HCT116 (cell line): ENCODE measurements at regions not wholly inside any gene's neighbourhood (a gene's known extent, or its start where the extent isn't known, plus 50 kb on each side); places are given as distances from the start of the nearest gene placed in this dataset.

Source experiments
- ATAC-seq: fragments of 200-7000 bp; cut with Tn5 transposase; 2 replicates; pipeline ENCODE4 v1.9.1; 2020; ENCODE audit warnings: mild to moderate bottlenecking, moderate library complexity
- BruUV-seq: library from RNA; stranded (reverse); fragments of 400-500 nt; replicated peaks from 2 replicates; lab custom pipeline; 2021; lab: Mats Ljungman, UMichigan
- CTCF ChIA-PET: fragments of 300-600 bp; sonication (Branson Sonifier 250); formaldehyde crosslinking; loops from one replicate; lab custom pipeline; 2021; ENCODE audit warnings: antibody characterized with exemption; lab: Charles Lee
- POLR2A ChIA-PET: fragments of 300-600, 350-600 bp; sonication (Branson Sonifier 250); formaldehyde crosslinking; loops from one replicate; lab custom pipeline; 2021; ENCODE audit warnings: antibody characterized with exemption; lab: Charles Lee
- RAD21 ChIA-PET, 2 experiments: fragments of 300-600 bp; sonication (Branson Sonifier 250); formaldehyde crosslinking; loops; one replicate each; lab custom pipeline; 2023; ENCODE audit warnings: low total read pairs in 2 of 2; ENCODE audit not compliant: uncharacterized antibody in 2 of 2, unreplicated experiment in 2 of 2, low non-redundant PET in 1 of 2; lab: Charles Lee
- DNase-seq: peaks from one replicate; pipeline ENCODE4 v3.0.0-alpha.2; 2010; ENCODE audit warnings: low read depth, low spot score
- H2AFZ ChIP-seq: fragments of 200-600 bp; shearing (Covaris generic), sonication (generic); 2 replicates; pipeline ENCODE4 v1.6.1; 2017; ENCODE audit warnings: low read depth, mixed run types, mixed read lengths, antibody characterized with exemption, low read length; ENCODE audit not compliant: poor library complexity, severe bottlenecking
- H3K27ac ChIP-seq: 2 replicates; pipeline ENCODE4 v1.5.1; 2012; ENCODE audit warnings: low read depth, low read length
- H3K27me3 ChIP-seq: fragments of 200-600 bp; sonication (generic); 2 replicates; pipeline ENCODE4 v1.6.1; 2016; ENCODE audit warnings: mixed run types, low read length, mixed read lengths; ENCODE audit not compliant: insufficient read depth
- H3K36me3 ChIP-seq, 2 experiments: fragments of 200-500 bp in 1 of 2; fragments of 200-600 bp in 1 of 2; sonication (Bioruptor generic) in 1 of 2; sonication (generic) in 1 of 2; 2 replicates each; pipeline versions ENCODE4 v1.5.1 to v1.6.1; 2014 to 2016; ENCODE audit warnings: low read length in 2 of 2, inconsistent platforms in 1 of 2, mixed read lengths in 1 of 2, mixed run types in 1 of 2; ENCODE audit not compliant: insufficient read depth in 2 of 2, control insufficient read depth in 1 of 2
- H3K4me1 ChIP-seq, 2 experiments: fragments of 200-600 bp in 1 of 2; sonication (generic) in 1 of 2; 2 replicates each; pipeline versions ENCODE4 v1.5.1 to v1.6.1; 2012 to 2017; ENCODE audit warnings: low read length in 2 of 2, inconsistent platforms in 1 of 2, mild to moderate bottlenecking in 1 of 2, mixed read lengths in 1 of 2, mixed run types in 1 of 2, moderate library complexity in 1 of 2; ENCODE audit not compliant: insufficient read depth in 2 of 2, control insufficient read depth in 1 of 2
- H3K4me2 ChIP-seq: fragments of 200-600 bp; sonication (generic); 2 replicates; pipeline ENCODE4 v1.6.1; 2017; ENCODE audit warnings: mixed run types, low read length, mixed read lengths
- H3K4me3 ChIP-seq, 2 experiments: fragments of 200-600 bp in 1 of 2; sonication (generic) in 1 of 2; replicated peaks in 1 of 2; 2 replicates each; pipeline ENCODE4 v1.5.1; 2011 to 2016; ENCODE audit warnings: low read length in 2 of 2, control low read depth in 1 of 2, low read depth in 1 of 2, mild to moderate bottlenecking in 1 of 2, mixed read lengths in 1 of 2, mixed run types in 1 of 2
- H3K79me2 ChIP-seq: fragments of 200-600 bp; sonication (generic); 2 replicates; pipeline ENCODE4 v1.6.1; 2017; ENCODE audit warnings: mild to moderate bottlenecking, mixed run types, low read length, moderate library complexity, mixed read lengths; ENCODE audit not compliant: insufficient read depth
- H3K9ac ChIP-seq: fragments of 200-600 bp; sonication (generic); 2 replicates; pipeline ENCODE4 v1.6.1; 2016; ENCODE audit warnings: low read length, mixed read lengths
- H3K9me2 ChIP-seq: fragments of 200-600 bp; sonication (generic), shearing (Covaris generic); 2 replicates; pipeline ENCODE4 v1.6.1; 2017; ENCODE audit warnings: mixed run types, mild to moderate bottlenecking, moderate library complexity; ENCODE audit not compliant: insufficient read depth
- H3K9me3 ChIP-seq, 2 experiments: fragments of 200-500 bp in 1 of 2; fragments of 200-600 bp in 1 of 2; sonication (Bioruptor generic) in 1 of 2; sonication (generic) in 1 of 2; 2 replicates each; pipeline ENCODE4 v1.6.1; 2014 to 2017; ENCODE audit warnings: low read length in 2 of 2, mixed read lengths in 2 of 2, inconsistent platforms in 1 of 2, low read depth in 1 of 2, mild to moderate bottlenecking in 1 of 2, mixed run types in 1 of 2, moderate library complexity in 1 of 2; ENCODE audit not compliant: control insufficient read depth in 1 of 2, insufficient read depth in 1 of 2
- H4K20me1 ChIP-seq: fragments of 200-600 bp; sonication (generic), shearing (Covaris generic); 2 replicates; pipeline ENCODE4 v1.6.1; 2017; ENCODE audit warnings: mixed run types, mild to moderate bottlenecking, moderate library complexity; ENCODE audit not compliant: insufficient read depth
- CEBPB ChIP-seq: IDR thresholded peaks from 2 replicates; pipeline ENCODE4 v1.6.1; 2012; ENCODE audit warnings: low read depth
- ELF1 ChIP-seq: IDR thresholded peaks from 2 replicates; pipeline ENCODE4 v1.6.1; 2012; ENCODE audit warnings: low read depth, borderline replicate concordance
- EZH2phosphoT487 ChIP-seq: fragments of 200-600 bp; IDR thresholded peaks from 2 replicates; pipeline ENCODE4 v1.6.1; 2018; ENCODE audit warnings: antibody characterized with exemption, borderline replicate concordance
- POLR2A ChIP-seq: IDR thresholded peaks from 2 replicates; pipeline ENCODE4 v1.7.0; 2011; ENCODE audit warnings: borderline replicate concordance; ENCODE audit not compliant: insufficient read depth, insufficient read length; ENCODE audit errors: extremely low read depth
- POLR2AphosphoS5 ChIP-seq: IDR thresholded peaks from 2 replicates; pipeline ENCODE4 v1.6.1; 2011; ENCODE audit warnings: mild to moderate bottlenecking, low read depth, low read length, moderate library complexity
- SP1 ChIP-seq: IDR thresholded peaks from 2 replicates; pipeline ENCODE4 v1.6.1; 2012; ENCODE audit warnings: low read depth
- SRF ChIP-seq: IDR thresholded peaks from 2 replicates; pipeline ENCODE4 v1.6.1; 2012; ENCODE audit warnings: low read depth
- ZFX ChIP-seq: fragments of 450-650 bp; IDR thresholded peaks from 2 replicates; pipeline ENCODE4 v1.6.1; 2017
- intact Hi-C: fragments of 100-400 bp; cut with micrococcal nuclease; formaldehyde crosslinking; loops from 2 replicates; pipeline ENCODE4 v1.10.0; 2022
- TF ChIP-seq, protein P1 (sequence below), 3 experiments: fragments of 200-600 bp in 1 of 3; sonication (generic) in 1 of 3; IDR thresholded peaks in 2 of 3; conservative IDR thresholded peaks in 1 of 3; 2 replicates each; pipeline ENCODE4 v1.5.1; 2012 to 2017; ENCODE audit warnings: low read depth in 2 of 3, low read length in 2 of 3, antibody characterized with exemption in 1 of 3, borderline replicate concordance in 1 of 3, control low read depth in 1 of 3, mild to moderate bottlenecking in 1 of 3, mixed read lengths in 1 of 3, mixed run types in 1 of 3, moderate library complexity in 1 of 3; ENCODE audit not compliant: insufficient read depth in 1 of 3

DNA sequence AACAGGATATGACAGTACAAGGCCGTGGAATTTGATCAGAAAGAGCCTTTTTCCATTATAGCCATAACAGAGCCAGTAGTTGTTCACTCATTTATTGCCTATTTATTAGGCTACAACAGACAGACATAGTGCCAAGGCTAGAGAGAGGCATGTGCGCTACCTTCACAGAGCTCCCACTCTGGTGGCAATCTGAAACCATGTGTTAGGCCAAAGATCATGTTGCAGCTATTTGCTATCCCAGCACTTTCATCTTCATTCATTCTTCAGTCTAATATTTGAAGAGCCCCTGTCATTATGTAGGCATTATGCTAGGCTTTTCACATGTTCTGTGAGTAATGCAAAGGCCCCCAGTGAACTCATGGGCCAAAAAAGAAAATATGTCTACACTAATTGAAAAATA is 404.8 kb downstream of the IGSF11 start (continued):
- TF ChIP-seq, protein P1, sequence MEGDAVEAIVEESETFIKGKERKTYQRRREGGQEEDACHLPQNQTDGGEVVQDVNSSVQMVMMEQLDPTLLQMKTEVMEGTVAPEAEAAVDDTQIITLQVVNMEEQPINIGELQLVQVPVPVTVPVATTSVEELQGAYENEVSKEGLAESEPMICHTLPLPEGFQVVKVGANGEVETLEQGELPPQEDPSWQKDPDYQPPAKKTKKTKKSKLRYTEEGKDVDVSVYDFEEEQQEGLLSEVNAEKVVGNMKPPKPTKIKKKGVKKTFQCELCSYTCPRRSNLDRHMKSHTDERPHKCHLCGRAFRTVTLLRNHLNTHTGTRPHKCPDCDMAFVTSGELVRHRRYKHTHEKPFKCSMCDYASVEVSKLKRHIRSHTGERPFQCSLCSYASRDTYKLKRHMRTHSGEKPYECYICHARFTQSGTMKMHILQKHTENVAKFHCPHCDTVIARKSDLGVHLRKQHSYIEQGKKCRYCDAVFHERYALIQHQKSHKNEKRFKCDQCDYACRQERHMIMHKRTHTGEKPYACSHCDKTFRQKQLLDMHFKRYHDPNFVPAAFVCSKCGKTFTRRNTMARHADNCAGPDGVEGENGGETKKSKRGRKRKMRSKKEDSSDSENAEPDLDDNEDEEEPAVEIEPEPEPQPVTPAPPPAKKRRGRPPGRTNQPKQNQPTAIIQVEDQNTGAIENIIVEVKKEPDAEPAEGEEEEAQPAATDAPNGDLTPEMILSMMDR (IDR thresholded peaks at IDR 0.05 in 2 of 3, conservative IDR thresholded peaks at IDR 0.05 in 1 of 3; ENCODE audit: borderline replicate concordance in 1 of 3, insufficient read depth in 1 of 3, low read depth in 2 of 3, low read length in 2 of 3): no peak
- TF ChIP-seq POLR2AphosphoS5 (no peak), SP1 (no peak), ZFX (no peak), ELF1 (no peak), SRF (no peak), CEBPB (no peak), EZH2phosphoT487 (no peak), POLR2A (no peak)

DNA sequence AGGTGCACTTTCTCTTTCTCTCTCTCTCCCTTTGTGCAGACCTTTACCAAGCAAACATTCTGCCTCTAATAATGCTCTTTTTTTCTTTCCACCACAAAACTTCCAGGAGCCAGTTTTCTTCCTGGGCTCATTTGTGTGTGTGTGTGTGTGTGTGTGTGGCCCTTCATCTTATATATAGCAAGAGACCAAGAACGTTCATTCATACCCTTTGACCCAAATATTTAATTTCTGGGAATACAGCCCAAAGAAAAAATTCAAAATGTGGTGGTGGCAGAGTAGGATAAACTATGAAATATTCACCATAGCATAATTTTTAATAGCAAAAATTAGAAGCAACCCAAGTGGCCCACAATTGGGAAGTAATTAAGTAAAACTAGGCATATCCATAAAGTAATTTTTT is 398.9 kb downstream of the IGSF11 start:
- H3K4me3 ChIP-seq: no peak overlapping the region
- H3K27me3 ChIP-seq: no peaks in the 10 kb centered on the region
- no peak overlapping the region for H3K4me2 ChIP-seq
- TF ChIP-seq SRF: no peak
- H3K79me2 ChIP-seq: no peaks in the 10 kb centered on the region
- H3K36me3 ChIP-seq: no peaks in the 10 kb centered on the region
- ChIA-PET CTCF (no interaction called here), POLR2A (no interaction called here), RAD21 (no interaction called here)
- no peak overlapping the region for H2AFZ ChIP-seq
- H3K27ac ChIP-seq: no peak overlapping the region
- H3K9ac ChIP-seq: no peak overlapping the region
- no TSS peak for BruUV-seq
- H3K4me1 ChIP-seq: no peaks in the 10 kb centered on the region
- no peaks in the 10 kb centered on the region for H3K9me2 ChIP-seq
- ATAC-seq (no peak), DNase-seq (no peak)
- intact Hi-C loops: loop anchor here (10.0 kb wide), 1 partner anchor 179 kb away; no protein-coding TSS in a partner anchor
- H4K20me1 ChIP-seq: no peaks in the 10 kb centered on the region
- no peaks in the 10 kb centered on the region for H3K9me3 ChIP-seq
